Panc1 (cell line): ENCODE measurements at regions not wholly inside any gene's neighbourhood (a gene's known extent, or its start where the extent isn't known, plus 50 kb on each side); places are given as distances from the start of the nearest gene placed in this dataset.

Source experiments
- ATAC-seq: fragments of 200-7000 bp; cut with Tn5 transposase; 2 replicates; pipeline ENCODE4 v1.9.1; 2020; ENCODE audit warnings: mild to moderate bottlenecking, moderate library complexity
- BruUV-seq: library from RNA; stranded (reverse); fragments of 400-500 nt; replicated peaks from 2 replicates; lab custom pipeline; 2021; lab: Mats Ljungman, UMichigan
- CTCF ChIA-PET: fragments of 300-600 bp; sonication (Branson Sonifier 250); formaldehyde crosslinking; loops from one replicate; lab custom pipeline; 2022; ENCODE audit warnings: antibody characterized with exemption; lab: Charles Lee
- POLR2A ChIA-PET: fragments of 300-600 bp; sonication (Branson Sonifier 250); formaldehyde crosslinking; loops from one replicate; lab custom pipeline; 2022; ENCODE audit warnings: antibody characterized with exemption; lab: Charles Lee
- DNase-seq: peaks from one replicate; pipeline ENCODE4 v3.0.0-alpha.2; 2010; ENCODE audit warnings: low read depth, low spot score
- H3K27ac ChIP-seq: 2 replicates; pipeline ENCODE4 v1.5.1; 2011; ENCODE audit warnings: mild to moderate bottlenecking, low read length, inconsistent platforms
- H3K27me3 ChIP-seq: fragments of 200-500 bp; sonication (Bioruptor generic); 2 replicates; pipeline ENCODE4 v1.6.0; 2014; ENCODE audit warnings: low read length, inconsistent platforms; ENCODE audit not compliant: control insufficient read depth, insufficient read depth
- H3K36me3 ChIP-seq: fragments of 200-500 bp; sonication (Bioruptor generic); 2 replicates; pipeline ENCODE4 v1.5.1; 2014; ENCODE audit warnings: inconsistent platforms, mild to moderate bottlenecking, low read length, moderate library complexity; ENCODE audit not compliant: control insufficient read depth, insufficient read depth
- H3K4me1 ChIP-seq: 2 replicates; pipeline ENCODE4 v1.5.1; 2011; ENCODE audit warnings: inconsistent platforms, mild to moderate bottlenecking, low read length, moderate library complexity; ENCODE audit not compliant: control insufficient read depth, insufficient read depth
- H3K4me3 ChIP-seq, 2 experiments: 2 replicates each; pipeline ENCODE4 v1.5.1; 2011 to 2012; ENCODE audit warnings: low read depth in 2 of 2, low read length in 2 of 2, mild to moderate bottlenecking in 2 of 2, inconsistent platforms in 1 of 2, moderate library complexity in 1 of 2
- H3K9me3 ChIP-seq: fragments of 200-500 bp; sonication (Bioruptor generic); 2 replicates; pipeline ENCODE4 v1.5.1; 2014; ENCODE audit warnings: low read depth, mild to moderate bottlenecking, inconsistent platforms, low read length, moderate library complexity; ENCODE audit not compliant: control insufficient read depth, insufficient read depth
- CTCF ChIP-seq: fragments of 450-650 bp; IDR thresholded peaks from 2 replicates; pipeline ENCODE4 v1.5.1; 2017; ENCODE audit warnings: mild to moderate bottlenecking
- POLR2AphosphoS5 ChIP-seq: IDR thresholded peaks from 2 replicates; pipeline ENCODE4 v1.6.1; 2012; ENCODE audit warnings: mild to moderate bottlenecking, low read depth, low read length, moderate library complexity
- REST ChIP-seq, 2 experiments: IDR thresholded peaks; 2 replicates each; pipeline ENCODE4 v1.6.1; 2011 to 2012; ENCODE audit warnings: low read depth in 2 of 2, control low read depth in 1 of 2, low read length in 1 of 2, mild to moderate bottlenecking in 1 of 2, moderate library complexity in 1 of 2; ENCODE audit not compliant: insufficient read depth in 1 of 2
- SIN3A ChIP-seq: IDR thresholded peaks from 2 replicates; pipeline ENCODE4 v1.6.1; 2012; ENCODE audit warnings: low read depth, mild to moderate bottlenecking, low read length, moderate library complexity, borderline replicate concordance; ENCODE audit not compliant: insufficient read depth
- TCF7L2 ChIP-seq: IDR thresholded peaks from 2 replicates; pipeline ENCODE4 v1.6.1; 2011; ENCODE audit warnings: mild to moderate bottlenecking, low read depth, low read length, inconsistent platforms
- in situ Hi-C: cut with HindIII; loops from 2 replicates; pipeline ENCODE4 v1.10.0; 2016; ENCODE audit warnings: low sequenced_read_pairs, low pct_unique_long_range_greater_than_20kb
- intact Hi-C: fragments of 100-400 bp; cut with micrococcal nuclease; formaldehyde crosslinking; loops from one replicate; pipeline ENCODE4 v1.10.0; 2022; ENCODE audit not compliant: unreplicated experiment

GRCh38 chr4:164405774-164406173, 348.2 kb upstream of the SMIM31 start:
- Histone ChIP-seq H3K27ac (no peak overlapping the region), H3K36me3 (no peaks in the 10 kb centered on the region), H3K4me1 (no peaks in the 10 kb centered on the region), H3K27me3 (no peaks in the 10 kb centered on the region), H3K9me3 (no peaks in the 10 kb centered on the region), H3K4me3 (no peak overlapping the region)
- DNase-seq (no peak), ATAC-seq (no peak)
- ChIA-PET POLR2A (no interaction called here), CTCF (no interaction called here)
- intact Hi-C loops, result no loop called here
- BruUV-seq, result no TSS peak
- in situ Hi-C loops, result no loop called here
- no peak for TF ChIP-seq SIN3A
- TF ChIP-seq CTCF, result no peak
- no peak for TF ChIP-seq TCF7L2
- no peak for TF ChIP-seq POLR2AphosphoS5
- TF ChIP-seq REST (IDR thresholded peaks at IDR 0.05; ENCODE audit: insufficient read depth in 1 of 2, low read depth in 2 of 2, low read length in 1 of 2), result no peak

GRCh38 chr4:164408831-164409230, 345.1 kb upstream of the SMIM31 start:
- H3K27ac ChIP-seq, result no peak overlapping the region
- BruUV-seq, result no TSS peak
- CTCF ChIA-PET, result no interaction called here
- in situ Hi-C loops, result no loop called here
- no peaks in the 10 kb centered on the region for H3K9me3 ChIP-seq
- H3K36me3 ChIP-seq, result no peaks in the 10 kb centered on the region
- POLR2A ChIA-PET, result no interaction called here
- TF ChIP-seq REST (IDR thresholded peaks at IDR 0.05; ENCODE audit: insufficient read depth in 1 of 2, low read depth in 2 of 2, low read length in 1 of 2) (no peak), SIN3A (no peak), TCF7L2 (no peak), CTCF (no peak), POLR2AphosphoS5 (no peak)
- intact Hi-C loops, result no loop called here
- no peak overlapping the region for H3K4me3 ChIP-seq
- DNase-seq (no peak), ATAC-seq (no peak)
- no peaks in the 10 kb centered on the region for H3K4me1 ChIP-seq
- H3K27me3 ChIP-seq, result no peaks in the 10 kb centered on the region
